ENCODE measurements at regions not wholly inside any gene's neighbourhood (a gene's known extent, or its start where the extent isn't known, plus 50 kb on each side); places are given as distances from the start of the nearest gene placed in this dataset.

- H3K4me1 ChIP-seq (ENCODE audit: insufficient read depth, low read length), result no peaks in the 10 kb centered on the region
- no peaks in the 10 kb centered on the region for H3K4me1 Mint-ChIP-seq (ENCODE audit: low read depth)
- no peak overlapping the region for H3K4me3 Mint-ChIP-seq
- H3K27ac Mint-ChIP-seq, result no peak overlapping the region
- no peaks in the 10 kb centered on the region for H3K36me3 Mint-ChIP-seq (ENCODE audit: low read depth)
- TF ChIP-seq CTCF (IDR thresholded peaks at IDR 0.05), result no peak
- H3K4me3 ChIP-seq (ENCODE audit: low read length), result no peak overlapping the region
- ChIA-PET POLR2A (no interaction called here), CTCF (no interaction called here)
- H3K36me3 ChIP-seq (ENCODE audit: insufficient read depth, low read length), result no peaks in the 10 kb centered on the region
- no peaks in the 10 kb centered on the region for H3K9me3 ChIP-seq (ENCODE audit: control insufficient read depth in 1 of 2, insufficient read depth in 1 of 2, low read length in 2 of 2)
- intact Hi-C loops (cut with DNase I, micrococcal nuclease), result no loop called here
- no peak overlapping the region for H3K27ac ChIP-seq (ENCODE audit: low read depth in 1 of 2, low read length in 2 of 2)
- H3K27me3 Mint-ChIP-seq, result no peaks in the 10 kb centered on the region
- ATAC-seq (ENCODE audit: poor library complexity) (no peak), DNase-seq (no peak)
- no peaks in the 10 kb centered on the region for H3K27me3 ChIP-seq (ENCODE audit: control insufficient read depth in 1 of 2, insufficient read depth in 2 of 2, low read length in 2 of 2)
- H3K9me3 Mint-ChIP-seq, result no peaks in the 10 kb centered on the region
Observed at GRCh38 chr1:81006502-81006901, 794.2 kb upstream of the ADGRL2 start.

GRCh38 chr1:81004011-81004410, 796.7 kb upstream of the ADGRL2 start:
- ATAC-seq (ENCODE audit: poor library complexity) (no peak), DNase-seq (no peak)
- TF ChIP-seq CTCF (IDR thresholded peaks at IDR 0.05), result no peak
- Histone ChIP-seq H3K4me1 (ENCODE audit: insufficient read depth, low read length) (no peaks in the 10 kb centered on the region), H3K27me3 (ENCODE audit: control insufficient read depth in 1 of 2, insufficient read depth in 2 of 2, low read length in 2 of 2) (no peaks in the 10 kb centered on the region), H3K27ac (ENCODE audit: low read depth in 1 of 2, low read length in 2 of 2) (no peak overlapping the region), H3K9me3 (ENCODE audit: control insufficient read depth in 1 of 2, insufficient read depth in 1 of 2, low read length in 2 of 2) (peaks cover 0 to 4% of the 10 kb centered on the region in 2 experiments), H3K4me3 (ENCODE audit: low read length) (no peak overlapping the region), H3K36me3 (ENCODE audit: insufficient read depth, low read length) (no peaks in the 10 kb centered on the region)
- Mint-ChIP-seq H3K36me3 (ENCODE audit: low read depth) (no peaks in the 10 kb centered on the region), H3K27me3 (no peaks in the 10 kb centered on the region), H3K27ac (no peak overlapping the region), H3K9me3 (peaks cover 2% of the 10 kb centered on the region), H3K4me1 (ENCODE audit: low read depth) (no peaks in the 10 kb centered on the region), H3K4me3 (no peak overlapping the region)
- ChIA-PET POLR2A (no interaction called here), CTCF (no interaction called here)
- intact Hi-C loops (cut with DNase I, micrococcal nuclease), result no loop called here

GRCh38 chr1:80994934-80995333, 805.8 kb upstream of the ADGRL2 start:
- H3K4me1 ChIP-seq (ENCODE audit: insufficient read depth, low read length), result no peaks in the 10 kb centered on the region
- ChIA-PET CTCF (no interaction called here), POLR2A (no interaction called here)
- H3K4me3 ChIP-seq (ENCODE audit: low read length), result no peak overlapping the region
- Mint-ChIP-seq H3K4me1 (ENCODE audit: low read depth) (no peaks in the 10 kb centered on the region), H3K27me3 (no peaks in the 10 kb centered on the region), H3K36me3 (ENCODE audit: low read depth) (no peaks in the 10 kb centered on the region), H3K27ac (no peak overlapping the region), H3K4me3 (no peak overlapping the region), H3K9me3 (peaks cover 6% of the 10 kb centered on the region)
- intact Hi-C loops (cut with DNase I, micrococcal nuclease), result no loop called here
- no peak for ATAC-seq (ENCODE audit: poor library complexity)
- no peak for DNase-seq
- H3K36me3 ChIP-seq (ENCODE audit: insufficient read depth, low read length), result no peaks in the 10 kb centered on the region
- no peak for TF ChIP-seq CTCF (IDR thresholded peaks at IDR 0.05)
- no peak overlapping the region for H3K27ac ChIP-seq (ENCODE audit: low read depth in 1 of 2, low read length in 2 of 2)
- H3K9me3 ChIP-seq (ENCODE audit: control insufficient read depth in 1 of 2, insufficient read depth in 1 of 2, low read length in 2 of 2), result no peaks in the 10 kb centered on the region
- no peaks in the 10 kb centered on the region for H3K27me3 ChIP-seq (ENCODE audit: control insufficient read depth in 1 of 2, insufficient read depth in 2 of 2, low read length in 2 of 2)
